ENCODE measurements at regions not wholly inside any gene's neighbourhood (a gene's known extent, or its start where the extent isn't known, plus 50 kb on each side); places are given as distances from the start of the nearest gene placed in this dataset.

DNA sequence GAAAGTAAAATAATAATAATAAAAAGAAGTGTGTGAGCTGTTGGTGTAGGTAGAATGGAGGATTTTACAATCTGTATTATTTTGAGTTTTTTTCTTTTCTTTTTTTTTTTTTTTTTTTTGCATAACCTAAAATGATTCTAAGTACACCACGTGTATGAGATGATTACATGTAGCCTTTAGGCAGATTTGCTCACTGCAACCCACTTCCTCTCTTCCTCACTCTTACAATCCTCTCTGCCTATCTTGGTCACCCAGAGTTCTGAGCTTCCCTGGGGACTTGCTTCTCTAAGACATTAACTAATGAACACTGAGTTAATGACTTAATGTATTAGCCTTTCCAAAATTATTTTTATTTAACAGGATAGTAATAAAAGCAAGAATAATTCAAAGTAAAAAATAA, 1169.6 kb downstream of the EFNB2 start:
- TF ChIP-seq, protein P1, sequence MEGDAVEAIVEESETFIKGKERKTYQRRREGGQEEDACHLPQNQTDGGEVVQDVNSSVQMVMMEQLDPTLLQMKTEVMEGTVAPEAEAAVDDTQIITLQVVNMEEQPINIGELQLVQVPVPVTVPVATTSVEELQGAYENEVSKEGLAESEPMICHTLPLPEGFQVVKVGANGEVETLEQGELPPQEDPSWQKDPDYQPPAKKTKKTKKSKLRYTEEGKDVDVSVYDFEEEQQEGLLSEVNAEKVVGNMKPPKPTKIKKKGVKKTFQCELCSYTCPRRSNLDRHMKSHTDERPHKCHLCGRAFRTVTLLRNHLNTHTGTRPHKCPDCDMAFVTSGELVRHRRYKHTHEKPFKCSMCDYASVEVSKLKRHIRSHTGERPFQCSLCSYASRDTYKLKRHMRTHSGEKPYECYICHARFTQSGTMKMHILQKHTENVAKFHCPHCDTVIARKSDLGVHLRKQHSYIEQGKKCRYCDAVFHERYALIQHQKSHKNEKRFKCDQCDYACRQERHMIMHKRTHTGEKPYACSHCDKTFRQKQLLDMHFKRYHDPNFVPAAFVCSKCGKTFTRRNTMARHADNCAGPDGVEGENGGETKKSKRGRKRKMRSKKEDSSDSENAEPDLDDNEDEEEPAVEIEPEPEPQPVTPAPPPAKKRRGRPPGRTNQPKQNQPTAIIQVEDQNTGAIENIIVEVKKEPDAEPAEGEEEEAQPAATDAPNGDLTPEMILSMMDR (IDR thresholded peaks at IDR 0.05; ENCODE audit: poor library complexity), result no peak
- no peak for TF ChIP-seq EZH2 (IDR thresholded peaks at IDR 0.05; ENCODE audit: borderline replicate concordance)

Data from hepatocyte (in vitro differentiated cells).